ENCODE measurements at regions not wholly inside any gene's neighbourhood (a gene's known extent, or its start where the extent isn't known, plus 50 kb on each side); places are given as distances from the start of the nearest gene placed in this dataset.

DNA sequence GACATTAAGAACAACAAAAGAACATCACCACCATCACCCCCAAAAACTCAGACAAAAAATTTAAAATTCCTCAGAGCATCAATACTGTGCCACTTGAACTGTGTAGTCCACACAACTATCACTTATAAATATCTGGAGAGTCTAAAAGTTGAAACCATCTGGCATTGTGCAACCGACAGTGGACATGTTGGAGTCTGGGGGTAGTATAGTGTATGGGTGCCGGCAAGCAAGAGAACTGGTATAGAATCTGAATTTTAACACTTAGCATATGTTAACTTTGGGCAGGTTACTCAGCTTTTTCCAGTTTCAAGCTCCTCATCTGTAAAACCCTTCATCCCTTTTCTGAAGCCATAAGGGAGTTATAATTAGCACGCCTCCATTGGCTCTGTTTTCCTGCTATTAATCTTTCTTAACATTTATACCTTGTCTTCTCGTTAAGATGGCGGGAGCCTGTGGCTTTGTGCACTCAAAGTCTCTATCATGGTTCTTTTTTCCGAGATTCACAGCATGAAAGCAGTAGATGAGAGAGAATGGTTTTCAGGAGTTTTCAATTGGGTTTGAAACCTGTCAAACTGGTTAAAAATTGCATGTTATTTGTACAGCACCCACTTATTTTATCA lies 255.7 kb upstream of the TBL1XR1 start:
- TF ChIP-seq, protein P1, sequence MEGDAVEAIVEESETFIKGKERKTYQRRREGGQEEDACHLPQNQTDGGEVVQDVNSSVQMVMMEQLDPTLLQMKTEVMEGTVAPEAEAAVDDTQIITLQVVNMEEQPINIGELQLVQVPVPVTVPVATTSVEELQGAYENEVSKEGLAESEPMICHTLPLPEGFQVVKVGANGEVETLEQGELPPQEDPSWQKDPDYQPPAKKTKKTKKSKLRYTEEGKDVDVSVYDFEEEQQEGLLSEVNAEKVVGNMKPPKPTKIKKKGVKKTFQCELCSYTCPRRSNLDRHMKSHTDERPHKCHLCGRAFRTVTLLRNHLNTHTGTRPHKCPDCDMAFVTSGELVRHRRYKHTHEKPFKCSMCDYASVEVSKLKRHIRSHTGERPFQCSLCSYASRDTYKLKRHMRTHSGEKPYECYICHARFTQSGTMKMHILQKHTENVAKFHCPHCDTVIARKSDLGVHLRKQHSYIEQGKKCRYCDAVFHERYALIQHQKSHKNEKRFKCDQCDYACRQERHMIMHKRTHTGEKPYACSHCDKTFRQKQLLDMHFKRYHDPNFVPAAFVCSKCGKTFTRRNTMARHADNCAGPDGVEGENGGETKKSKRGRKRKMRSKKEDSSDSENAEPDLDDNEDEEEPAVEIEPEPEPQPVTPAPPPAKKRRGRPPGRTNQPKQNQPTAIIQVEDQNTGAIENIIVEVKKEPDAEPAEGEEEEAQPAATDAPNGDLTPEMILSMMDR (IDR thresholded peaks at IDR 0.05) = no peak
- no peak for TF ChIP-seq POLR2A (IDR thresholded peaks at IDR 0.05)

All from ovary (tissue), 3 donors.